ENCODE measurements at regions not wholly inside any gene's neighbourhood (a gene's known extent, or its start where the extent isn't known, plus 50 kb on each side); places are given as distances from the start of the nearest gene placed in this dataset.

GRCh38 chr21:27787046-27787445 lies 820.2 kb upstream of the ADAMTS5 start:
- peaks cover 3% of the 10 kb centered on the region for H3K27me3 Mint-ChIP-seq (ENCODE audit: insufficient read depth, low read depth)

GRCh38 chr21:27779606-27780005 lies 812.7 kb upstream of the ADAMTS5 start:
- H4K20me1 ChIP-seq (ENCODE audit: low read depth), result no peaks in the 10 kb centered on the region
- H3K9me3 ChIP-seq (ENCODE audit: low read depth), result no peaks in the 10 kb centered on the region
- H2AFZ ChIP-seq (replicated peaks), result no peak overlapping the region
- DNase-seq (ENCODE audit: low spot score), result no peak
- Mint-ChIP-seq H3K9me3 (peaks cover 2% of the 10 kb centered on the region), H3K27ac (no peak overlapping the region), H3K4me3 (no peak overlapping the region), H3K36me3 (no peaks in the 10 kb centered on the region), H3K4me1 (no peaks in the 10 kb centered on the region), H3K27me3 (ENCODE audit: insufficient read depth, low read depth) (peaks cover 3% of the 10 kb centered on the region)
- no peak overlapping the region for H3K4me2 ChIP-seq
- TF ChIP-seq CTCF (IDR thresholded peaks at IDR 0.05), result no peak
- H3K27ac ChIP-seq, result no peak overlapping the region
- H3K4me3 ChIP-seq, result no peak overlapping the region
- no peaks in the 10 kb centered on the region for H3K27me3 ChIP-seq
- no peaks in the 10 kb centered on the region for H3K79me2 ChIP-seq (ENCODE audit: low read depth)
- no peaks in the 10 kb centered on the region for H3F3A ChIP-seq (ENCODE audit: low read depth)
- no peaks in the 10 kb centered on the region for H3K4me1 ChIP-seq
- no peaks in the 10 kb centered on the region for H3K36me3 ChIP-seq
- H3K9ac ChIP-seq, result no peak overlapping the region

More at GRCh38 chr21:27787046-27787445, 820.2 kb upstream of the ADAMTS5 start:
- Mint-ChIP-seq H3K36me3 (no peaks in the 10 kb centered on the region), H3K9me3 (peaks cover 5% of the 10 kb centered on the region), H3K4me3 (no peak overlapping the region), H3K27ac (no peak overlapping the region), H3K4me1 (no peaks in the 10 kb centered on the region)
- no peaks in the 10 kb centered on the region for H3K27me3 ChIP-seq
- H3K9ac ChIP-seq, result no peak overlapping the region
- no peaks in the 10 kb centered on the region for H3K4me1 ChIP-seq
- H3K36me3 ChIP-seq, result no peaks in the 10 kb centered on the region
- H3K9me3 ChIP-seq (ENCODE audit: low read depth), result no peaks in the 10 kb centered on the region
- no peak overlapping the region for H3K4me2 ChIP-seq
- H3K4me3 ChIP-seq, result no peak overlapping the region
- no peak overlapping the region for H3K27ac ChIP-seq
- no peaks in the 10 kb centered on the region for H3F3A ChIP-seq (ENCODE audit: low read depth)
- DNase-seq (ENCODE audit: low spot score), result no peak
- no peaks in the 10 kb centered on the region for H4K20me1 ChIP-seq (ENCODE audit: low read depth)
- no peak overlapping the region for H2AFZ ChIP-seq (replicated peaks)
- no peaks in the 10 kb centered on the region for H3K79me2 ChIP-seq (ENCODE audit: low read depth)
- no peak for TF ChIP-seq CTCF (IDR thresholded peaks at IDR 0.05)
- TF ChIP-seq EZH2 (IDR thresholded peaks at IDR 0.05), result no peak
- no peak for TF ChIP-seq EZH2phosphoT487 (IDR thresholded peaks at IDR 0.05)

GRCh38 chr21:27776925-27777553 lies 810.2 kb upstream of the ADAMTS5 start:
- DNase-seq (ENCODE audit: low spot score), result no peak
- H3K27ac Mint-ChIP-seq, result no peak overlapping the region
- no peaks in the 10 kb centered on the region for H3K9me3 Mint-ChIP-seq
- Histone ChIP-seq H3K27me3 (no peaks in the 10 kb centered on the region), H3K27ac (no peak overlapping the region), H3K9ac (no peak overlapping the region), H3K36me3 (no peaks in the 10 kb centered on the region), H3F3A (ENCODE audit: low read depth) (no peaks in the 10 kb centered on the region), H3K4me2 (no peak overlapping the region), H3K4me1 (no peaks in the 10 kb centered on the region), H3K4me3 (no peak overlapping the region), H2AFZ (replicated peaks) (peak overlapping the region; percentile 26), H3K9me3 (ENCODE audit: low read depth) (no peaks in the 10 kb centered on the region), H4K20me1 (ENCODE audit: low read depth) (no peaks in the 10 kb centered on the region), H3K79me2 (ENCODE audit: low read depth) (no peaks in the 10 kb centered on the region)
- TF ChIP-seq CTCF (IDR thresholded peaks at IDR 0.05), result no peak
- no peak for TF ChIP-seq EZH2 (IDR thresholded peaks at IDR 0.05)
- TF ChIP-seq EZH2phosphoT487 (IDR thresholded peaks at IDR 0.05), result no peak
- H3K4me1 Mint-ChIP-seq, result no peaks in the 10 kb centered on the region
- H3K27me3 Mint-ChIP-seq (ENCODE audit: insufficient read depth, low read depth), result no peaks in the 10 kb centered on the region
- no peaks in the 10 kb centered on the region for H3K36me3 Mint-ChIP-seq
- no peak overlapping the region for H3K4me3 Mint-ChIP-seq
